ENCODE measurements at regions not wholly inside any gene's neighbourhood (a gene's known extent, or its start where the extent isn't known, plus 50 kb on each side); places are given as distances from the start of the nearest gene placed in this dataset.

DNA sequence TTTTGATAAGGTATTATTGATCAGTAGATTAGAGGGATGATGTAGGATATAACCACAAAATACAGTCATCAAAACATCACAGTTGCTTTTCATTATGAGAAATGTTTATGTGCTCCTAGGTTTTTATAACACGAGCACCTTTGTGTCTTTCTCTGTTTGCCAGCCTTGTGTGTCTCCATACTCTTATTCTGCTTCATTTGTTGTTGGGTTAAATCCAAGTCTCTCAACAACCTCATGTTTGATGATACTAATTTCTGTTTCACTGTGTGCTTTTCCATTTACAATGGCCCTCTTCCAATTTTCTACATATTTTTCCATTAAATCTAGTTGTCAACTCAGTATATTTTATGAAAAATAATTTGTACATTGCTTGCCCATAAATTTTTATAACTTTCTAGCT, 107.7 kb upstream of the POU2AF2 start:
- DNase-seq, result no peak

DNA sequence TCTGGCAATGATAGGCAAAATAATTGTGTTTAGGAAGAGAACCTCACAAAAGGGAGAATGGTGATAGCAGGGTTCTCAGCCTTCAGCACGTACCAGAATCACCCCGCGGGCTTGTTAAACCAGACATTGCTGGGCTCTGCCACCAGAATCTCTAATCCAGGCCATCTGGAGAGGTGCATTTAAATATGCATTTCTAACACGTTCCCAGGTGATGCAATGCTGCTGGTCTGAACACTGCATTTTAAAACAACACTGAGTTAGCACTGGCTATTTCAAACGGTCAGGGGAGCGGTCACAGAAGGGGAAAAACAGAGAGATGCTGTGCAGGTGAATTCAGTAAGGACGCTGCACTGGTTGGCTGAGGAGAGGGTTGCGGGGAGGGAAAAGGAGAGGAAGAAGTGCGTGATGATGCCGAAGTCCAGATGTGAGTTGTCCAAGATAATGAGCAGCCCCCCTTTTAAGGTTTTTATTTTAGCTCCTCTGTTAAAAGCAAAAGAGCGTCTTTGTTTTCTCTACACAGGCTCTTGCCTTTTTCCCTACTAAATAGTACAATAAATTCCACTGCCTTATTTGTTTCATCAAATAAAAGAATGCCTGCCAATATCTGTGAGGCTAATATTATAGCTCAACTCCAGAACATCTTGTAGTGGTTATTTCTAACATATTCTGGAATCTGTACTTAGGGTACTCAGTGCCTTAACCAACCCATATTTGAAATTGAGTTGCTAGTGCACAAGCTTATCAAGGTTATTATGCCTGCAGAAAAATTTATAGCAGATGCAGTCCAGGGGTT, 109.6 kb upstream of the POU2AF2 start:
- DNase-seq, result no peak

DNA sequence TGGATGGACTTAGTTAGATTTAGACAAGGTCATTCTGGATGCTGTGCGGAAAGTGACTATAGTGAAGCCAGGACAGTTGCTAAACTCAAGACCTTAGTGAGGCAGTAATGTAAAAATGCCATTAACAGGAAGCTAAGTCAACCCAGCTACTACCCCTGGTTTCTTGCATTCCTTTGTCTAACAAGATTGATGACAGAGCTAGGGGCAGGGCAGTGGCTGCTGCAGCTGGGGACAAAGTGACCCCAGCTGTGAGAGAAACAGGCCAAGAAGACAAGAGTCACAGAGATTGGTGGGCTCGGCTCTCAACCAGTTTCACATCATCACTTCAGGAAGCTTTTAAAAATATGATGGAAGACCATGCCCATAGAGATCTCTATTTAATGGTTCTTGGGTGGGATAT, 110.4 kb upstream of the POU2AF2 start:
- DNase-seq, result no peak

DNA sequence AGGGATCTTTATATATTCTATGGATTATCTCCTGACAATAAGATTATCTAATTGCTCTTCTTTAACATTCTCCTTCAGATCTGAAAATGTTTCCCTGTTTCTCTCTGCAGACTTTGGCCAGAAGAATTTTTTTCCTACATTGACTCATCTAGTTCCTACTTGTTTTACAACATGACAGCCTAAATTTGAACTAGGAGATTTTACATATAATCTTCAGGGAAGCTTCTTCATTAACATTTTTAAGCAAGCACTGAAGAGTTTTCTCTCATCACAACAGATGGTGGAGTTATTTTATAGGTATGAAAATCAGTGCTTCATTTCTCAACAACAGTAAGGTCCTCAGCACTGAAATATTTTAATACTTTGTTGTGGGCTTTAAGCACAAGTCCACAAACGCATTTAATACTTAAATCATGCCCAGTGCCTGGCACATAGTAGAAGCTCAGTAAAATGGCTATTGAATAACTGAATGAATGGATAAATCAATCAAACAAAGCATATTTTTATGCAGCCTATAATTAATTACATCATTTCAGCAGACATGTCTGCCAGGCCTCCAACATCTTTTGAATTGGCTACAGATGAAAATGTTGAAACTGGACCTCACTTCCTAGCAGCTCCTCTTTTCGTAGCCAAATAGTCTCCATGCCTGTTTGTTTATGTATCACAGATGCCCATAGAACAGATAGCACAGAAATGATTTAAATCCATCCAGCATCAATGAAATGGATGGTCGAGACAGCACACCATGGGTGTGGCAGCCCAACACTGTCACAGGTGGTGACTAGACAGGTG, 117.3 kb upstream of the POU2AF2 start:
- no peak for DNase-seq

DNA sequence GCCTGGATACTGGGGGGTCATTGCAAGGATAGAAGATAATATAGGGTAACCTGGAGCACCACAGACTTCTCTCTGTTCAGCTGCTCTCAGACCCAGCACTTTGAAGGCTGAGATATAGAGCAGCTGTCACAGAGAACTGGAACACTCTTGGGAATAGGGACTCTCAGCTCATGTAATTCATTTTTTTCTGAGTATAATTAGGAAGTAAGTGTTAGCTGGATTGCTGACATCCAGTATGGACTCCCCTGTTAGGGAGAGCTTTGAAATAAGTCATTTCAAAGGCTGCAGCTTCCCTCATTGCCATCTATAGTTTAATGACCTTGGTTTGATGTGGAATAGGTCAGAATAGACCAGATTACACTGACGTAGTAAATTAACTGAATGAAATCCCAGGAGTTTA, 120.8 kb upstream of the POU2AF2 start:
- no peak for DNase-seq

DNA sequence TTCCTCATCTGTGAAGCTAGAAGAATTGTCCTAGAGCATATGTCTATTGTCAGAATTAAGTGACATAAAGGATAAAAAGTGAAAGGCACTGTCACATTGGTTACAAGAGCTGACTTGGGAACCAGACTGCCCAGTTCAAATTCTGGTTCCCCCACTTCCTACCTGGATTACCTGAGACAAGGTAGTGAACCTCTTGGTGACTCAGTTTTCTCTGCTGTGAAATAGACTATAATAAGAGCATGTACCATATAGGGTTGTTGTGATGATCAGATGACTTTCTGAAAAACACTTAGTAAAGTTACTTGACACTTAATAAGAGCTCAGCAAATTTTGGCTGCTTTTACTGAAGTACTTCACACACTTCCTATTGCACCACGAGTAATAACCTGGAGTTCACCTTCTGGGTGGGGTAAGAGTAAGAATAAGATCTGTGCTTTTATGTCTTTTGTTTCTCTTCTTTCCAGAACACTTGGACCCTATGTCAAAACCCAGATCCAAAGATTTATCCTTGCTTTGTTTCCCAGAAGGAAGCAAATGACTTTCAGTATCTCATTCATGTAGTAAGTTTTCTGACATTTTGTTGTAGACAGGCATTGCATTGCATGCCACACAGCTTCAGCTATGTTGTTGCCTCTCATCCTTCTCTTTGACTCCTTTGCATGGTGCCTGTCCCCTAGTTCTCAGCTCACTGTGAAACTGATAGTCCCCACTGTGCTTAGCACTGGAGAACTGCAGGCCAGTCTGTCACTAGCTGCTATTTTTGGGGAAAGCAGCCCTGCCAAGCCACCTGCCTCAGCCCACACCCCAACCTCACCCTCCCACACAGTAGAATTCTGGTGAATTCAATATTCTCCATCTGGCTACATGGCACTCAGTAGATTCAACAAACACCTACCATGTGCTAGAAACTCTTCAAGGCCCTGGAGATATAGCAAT, 121.8 kb upstream of the POU2AF2 start:
- DNase-seq, result peak in 1 of 2 experiments; percentile 2

DNA sequence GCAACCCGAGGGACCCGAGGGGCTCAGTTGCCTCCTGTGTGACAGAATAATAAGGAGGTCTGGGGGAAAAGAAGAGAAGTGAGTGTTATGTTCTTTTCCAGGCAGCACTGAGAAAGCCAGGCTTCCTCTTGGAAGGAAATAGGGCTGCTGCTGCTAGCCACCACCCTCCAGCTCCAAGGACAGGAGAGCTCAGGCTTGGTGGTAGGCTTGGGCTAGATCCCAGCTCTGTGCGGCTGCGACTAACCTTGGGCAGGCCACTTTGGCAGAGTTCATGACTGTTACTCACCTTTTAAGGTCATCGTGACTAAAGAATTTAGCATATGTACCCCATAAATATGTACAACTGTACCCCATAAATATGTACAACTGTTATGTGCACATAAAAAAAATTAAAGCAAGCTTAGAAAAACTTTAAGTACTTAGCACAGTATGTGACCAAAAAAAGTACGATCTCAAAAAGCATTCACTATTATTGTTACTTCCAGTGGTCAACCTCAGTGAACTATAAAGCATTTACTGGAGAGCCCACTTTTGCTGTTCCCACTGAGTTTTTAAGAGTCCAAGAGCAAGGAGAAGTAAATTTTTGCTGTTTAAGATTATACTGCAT, 124.7 kb upstream of the POU2AF2 start:
- DNase-seq, result no peak

DNA sequence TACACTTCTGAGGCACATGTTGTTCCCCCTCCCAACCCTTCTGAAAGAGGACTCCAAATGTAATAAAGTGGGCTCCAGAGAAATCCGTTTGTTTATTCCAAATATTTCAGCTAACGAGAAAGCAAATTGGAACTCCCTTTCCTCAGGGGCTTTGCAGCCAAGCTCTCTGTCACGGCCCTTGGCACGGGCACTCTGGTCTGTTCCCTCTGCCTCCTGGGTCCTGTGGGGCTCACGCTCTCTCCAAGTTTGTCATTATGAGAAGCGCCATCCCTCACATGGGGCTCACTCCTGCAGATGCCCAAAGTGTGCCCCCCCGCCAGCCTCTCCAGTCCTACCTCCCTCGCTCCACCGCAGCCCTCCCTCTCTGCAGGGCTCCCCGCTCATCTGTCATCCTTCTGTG, 125.4 kb upstream of the POU2AF2 start:
- no peak for DNase-seq

DNA sequence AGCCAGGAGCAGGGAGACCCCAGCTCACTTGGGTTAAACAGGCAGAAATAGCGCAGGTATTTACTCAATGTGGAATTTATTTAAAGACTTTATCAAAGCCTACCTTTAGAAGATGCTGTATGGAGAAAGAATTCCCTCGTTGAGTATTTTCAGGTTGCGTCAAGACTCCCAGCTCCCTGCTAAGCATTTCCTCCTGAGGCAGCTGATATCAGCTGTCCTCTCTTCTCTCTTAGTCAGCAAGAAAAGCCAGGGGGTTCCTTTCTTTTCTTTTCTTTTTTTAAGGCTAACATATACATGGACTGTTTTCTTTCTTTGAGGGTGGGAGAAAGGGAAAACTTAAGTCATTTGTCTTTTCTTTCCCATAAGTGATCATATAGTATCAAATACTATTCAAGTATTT, 125.8 kb upstream of the POU2AF2 start:
- no peak for DNase-seq

DNA sequence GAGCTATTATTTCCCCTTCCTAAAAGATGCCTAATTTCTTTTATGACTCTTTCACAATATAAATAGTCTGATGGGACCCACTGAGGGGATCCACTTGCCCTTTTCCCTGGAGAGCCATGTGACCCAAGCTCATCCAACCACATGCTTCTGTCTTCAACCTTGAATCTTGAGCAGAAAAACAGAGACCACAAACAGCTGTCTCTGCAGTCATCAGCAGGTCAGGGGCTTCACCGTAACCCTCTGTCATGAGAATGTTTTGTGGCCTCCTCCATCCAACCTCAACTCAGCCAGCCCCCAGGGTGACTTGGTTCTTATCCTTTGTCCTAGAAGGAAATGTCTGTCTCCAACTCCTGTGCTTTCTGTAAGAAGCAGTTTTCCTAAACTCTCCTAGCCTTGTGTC, 129.6 kb upstream of the POU2AF2 start:
- no peak for DNase-seq

DNA sequence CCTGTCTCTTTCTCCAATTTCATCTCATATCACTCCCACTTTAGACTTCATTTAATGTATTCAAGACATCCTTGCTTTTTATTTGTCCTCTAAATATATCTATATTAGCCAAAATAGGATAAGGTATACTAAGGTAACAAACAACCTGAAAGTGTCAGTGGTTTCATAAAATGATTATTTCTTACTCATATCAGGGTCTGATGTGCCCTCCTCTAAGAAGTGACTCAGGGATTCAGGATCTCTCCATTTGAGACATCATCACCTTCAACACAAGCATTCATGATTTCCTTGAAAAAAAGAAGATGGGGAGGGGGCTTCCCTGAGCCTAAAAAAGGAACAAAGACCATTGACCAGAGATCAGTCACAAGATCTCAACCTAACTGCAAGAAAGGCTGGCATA, 131.4 kb upstream of the POU2AF2 start:
- no peak for DNase-seq

DNA sequence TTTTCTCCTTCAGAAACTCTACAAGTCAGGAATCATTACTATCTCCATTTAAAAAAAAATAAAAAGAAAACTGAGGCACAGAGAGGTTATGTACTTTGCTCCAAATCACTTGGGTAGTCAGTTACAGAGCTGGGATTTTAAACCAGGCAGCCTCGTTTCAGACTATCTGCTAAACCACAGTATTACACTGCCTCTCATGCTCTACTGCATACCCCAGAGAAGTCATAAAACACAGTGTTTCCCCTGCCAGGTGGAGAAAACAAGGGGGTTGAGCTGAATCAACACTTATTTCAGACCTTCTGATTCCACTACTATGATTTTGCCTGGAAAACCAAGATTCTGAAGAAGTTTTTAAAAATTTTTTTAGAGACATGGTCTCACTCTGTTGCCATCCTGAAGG, 132.9 kb upstream of the POU2AF2 start:
- DNase-seq, result no peak

DNA sequence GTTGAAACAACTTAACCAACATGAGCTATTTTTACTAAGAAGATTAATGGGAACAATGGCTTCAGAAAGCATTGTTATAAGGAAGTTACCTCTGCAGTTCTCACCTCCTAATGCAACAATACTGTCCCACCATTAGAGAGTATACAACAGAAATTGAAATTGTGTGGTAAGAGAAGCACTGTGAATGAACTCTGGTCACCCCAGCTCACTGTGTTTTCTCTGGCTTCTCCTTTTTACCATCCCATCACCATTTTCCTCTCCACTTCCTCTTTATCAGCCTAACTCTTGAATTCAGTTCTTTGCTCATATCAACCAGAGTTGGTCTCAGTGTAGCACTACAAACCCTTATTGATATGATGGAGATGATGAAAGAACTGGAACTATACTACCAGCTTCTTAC, 138.0 kb upstream of the POU2AF2 start:
- no peak for DNase-seq

DNA sequence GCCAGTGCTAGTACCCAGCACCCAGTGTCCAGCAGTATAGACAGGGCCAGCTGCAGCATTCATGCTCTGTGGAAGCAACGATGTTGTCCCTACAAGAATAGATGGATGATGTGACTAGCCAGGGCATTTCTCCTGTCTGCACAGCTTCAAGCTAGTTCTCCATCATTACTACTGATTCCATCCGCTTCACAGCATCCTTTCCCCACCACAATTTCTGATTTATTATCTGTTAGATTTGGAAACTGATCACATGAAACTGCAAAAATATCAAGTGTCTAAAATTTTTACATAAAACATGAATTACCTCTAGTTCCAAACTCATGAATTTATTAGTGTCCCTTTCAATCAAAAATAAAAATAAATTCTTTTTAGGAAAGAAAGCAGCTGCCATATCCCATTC, 138.9 kb upstream of the POU2AF2 start:
- DNase-seq, result no peak

DNA sequence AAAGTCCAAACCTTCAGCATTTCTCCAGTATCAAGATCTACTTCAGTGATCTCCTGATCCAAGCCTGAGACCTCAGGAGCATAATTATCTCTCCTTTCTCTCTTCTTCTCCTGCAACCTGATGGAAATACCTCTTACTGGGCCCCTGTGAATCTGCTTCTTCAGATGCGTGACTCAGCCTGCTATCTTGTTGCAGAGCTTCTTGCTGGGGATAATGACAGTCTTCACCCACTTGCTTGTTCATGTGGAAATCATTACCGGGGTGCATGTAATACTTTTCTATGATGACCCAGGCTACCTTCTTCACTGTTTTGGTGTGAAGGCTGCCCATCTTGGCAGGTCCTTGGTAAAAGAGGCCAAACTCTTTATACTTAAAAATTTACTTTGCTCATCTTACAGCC, 140.0 kb upstream of the POU2AF2 start:
- no peak for DNase-seq

DNA sequence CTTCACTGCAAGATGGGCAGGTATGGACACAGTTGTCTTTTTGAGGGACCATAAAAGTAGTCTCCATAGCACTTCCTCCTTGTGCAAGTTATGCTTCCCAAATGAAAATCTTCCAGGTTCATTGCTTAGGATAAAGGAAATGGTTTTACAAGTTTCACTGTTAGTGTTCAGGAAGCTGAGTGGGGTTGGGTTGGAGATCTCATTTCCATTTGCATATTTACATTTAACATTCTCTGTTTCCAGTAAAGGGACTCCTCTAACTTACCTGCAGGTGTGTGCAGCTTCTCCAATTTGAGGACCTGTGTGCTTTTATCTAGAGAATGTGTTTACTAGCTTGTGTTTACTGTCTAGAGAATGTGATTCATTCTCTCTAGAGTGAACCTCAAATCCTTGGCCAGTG, 141.3 kb upstream of the POU2AF2 start:
- no peak for DNase-seq

DNA sequence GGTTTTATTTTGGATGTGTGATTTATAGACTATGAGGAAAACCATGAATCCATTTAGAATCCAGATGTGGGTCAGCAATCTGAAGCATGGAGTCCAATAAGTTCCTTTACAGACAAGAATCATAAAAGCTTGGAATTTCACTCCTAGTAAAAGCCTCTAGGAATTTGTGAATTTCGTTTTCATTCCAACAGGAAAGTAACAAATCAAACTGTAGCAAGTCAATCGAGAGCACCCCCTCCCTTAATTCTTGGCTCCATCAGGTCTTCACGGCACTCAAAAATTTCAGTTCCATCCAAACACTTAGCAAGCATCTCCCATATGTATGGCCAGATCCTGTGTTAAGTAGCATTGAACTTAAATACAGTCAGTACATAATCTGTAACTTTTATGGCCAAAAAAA, 143.6 kb upstream of the POU2AF2 start:
- no peak for DNase-seq

DNA sequence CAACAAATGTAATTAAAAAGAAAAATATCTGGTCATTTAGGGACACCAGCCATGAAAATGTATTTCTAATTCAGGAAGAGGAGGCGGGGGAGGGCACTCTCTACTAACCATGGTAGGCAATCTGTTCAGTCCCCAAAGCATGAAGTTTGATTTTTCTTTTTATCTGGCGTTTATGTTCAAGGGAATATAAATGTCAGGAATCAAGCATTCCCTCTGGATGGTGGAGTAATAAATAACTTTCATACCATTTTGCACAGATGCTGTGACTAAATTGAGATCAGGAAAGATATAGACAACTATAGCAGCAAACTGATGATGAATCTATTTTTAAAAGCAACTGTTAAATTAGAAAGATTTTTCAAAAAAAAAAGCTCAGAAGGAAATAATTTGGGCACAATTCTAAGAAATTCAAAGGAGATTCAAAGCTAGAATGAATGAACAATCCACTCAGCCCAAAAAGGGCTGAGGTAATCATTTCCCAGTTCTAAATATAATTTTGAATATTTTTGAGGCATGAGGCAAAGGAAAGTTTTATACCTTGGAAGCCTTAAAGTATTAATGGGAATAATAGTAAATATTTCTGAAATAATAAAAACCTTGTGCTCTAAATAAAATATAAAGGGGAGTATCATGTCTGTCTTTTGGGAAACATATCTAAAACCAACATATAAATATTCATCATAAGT, 146.4 kb upstream of the POU2AF2 start:
- no peak for DNase-seq

DNA sequence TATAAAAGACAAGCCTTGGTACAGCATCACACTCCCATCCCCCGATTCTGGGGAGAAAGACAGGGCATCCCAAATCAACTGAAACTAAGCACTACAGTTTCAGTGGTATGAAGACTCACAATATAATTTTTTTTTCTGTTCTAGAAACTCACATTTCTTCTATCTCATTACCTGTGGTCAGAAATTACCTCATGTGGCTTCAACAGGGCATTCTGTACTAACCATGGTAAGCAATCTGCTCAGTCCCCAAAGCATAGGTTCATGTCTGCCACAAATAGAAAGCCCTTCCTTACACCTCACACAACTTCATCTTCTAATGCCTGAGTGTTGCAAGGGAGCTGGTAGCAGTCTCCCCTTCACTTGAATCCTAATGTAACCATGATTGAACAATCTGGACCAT, 147.4 kb upstream of the POU2AF2 start:
- no peak for DNase-seq

DNA sequence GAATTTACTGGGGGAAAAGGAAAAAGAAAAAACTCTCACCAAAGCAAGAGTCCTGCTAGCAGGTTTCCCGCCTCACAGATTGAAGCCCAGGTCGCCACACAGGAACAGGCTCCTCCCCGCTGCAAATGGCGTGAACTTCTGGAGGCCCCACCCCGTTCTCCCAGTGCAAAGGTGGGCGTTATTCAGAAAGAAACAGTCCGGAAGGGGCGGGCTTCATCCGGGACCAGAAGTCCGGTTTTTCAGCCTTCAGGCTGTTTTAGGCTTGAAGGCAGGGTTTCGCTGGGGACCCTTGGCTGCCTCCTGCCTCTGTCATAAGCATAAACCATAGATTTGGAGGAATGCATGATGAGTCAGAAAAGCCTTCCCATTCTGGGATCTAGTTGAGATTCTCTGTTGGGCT, 148.3 kb upstream of the POU2AF2 start:
- DNase-seq, result no peak

DNA sequence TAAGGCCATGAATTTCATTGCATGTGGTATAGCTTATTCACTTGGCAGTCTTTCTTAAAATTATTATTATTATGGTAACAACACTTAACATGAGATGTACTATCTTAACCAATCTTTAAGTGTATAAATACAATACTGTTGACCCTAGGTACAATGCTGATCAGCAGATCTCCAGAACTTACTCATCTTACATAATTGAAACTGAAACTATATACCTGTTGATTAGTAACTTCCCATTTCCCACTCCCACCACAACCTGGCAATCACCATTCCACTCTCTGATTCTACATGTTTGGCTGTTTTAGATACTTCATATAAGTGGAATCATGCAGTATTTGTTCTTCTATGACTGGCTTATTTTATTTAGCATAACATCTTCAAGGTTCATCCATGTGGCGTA, 150.2 kb upstream of the POU2AF2 start:
- DNase-seq, result no peak

DNA sequence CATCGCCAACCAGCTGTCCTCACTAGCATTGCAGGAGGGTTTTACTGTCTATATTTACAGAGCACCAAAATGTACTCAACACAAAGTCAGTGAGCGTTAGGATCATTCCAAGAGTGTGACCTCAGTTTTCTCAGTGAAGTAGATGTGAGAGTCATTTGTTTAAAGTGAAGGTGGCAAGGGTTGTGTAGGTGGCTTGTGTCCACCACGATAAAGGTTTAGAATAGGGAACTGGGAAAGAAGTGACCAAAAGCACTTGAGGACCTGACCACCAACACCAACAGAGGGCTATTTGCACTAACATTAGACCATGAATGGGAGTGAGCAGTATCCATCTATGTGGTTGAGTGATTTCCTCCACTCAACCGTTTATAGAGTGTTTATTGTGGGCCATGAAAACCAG, 152.5 kb upstream of the POU2AF2 start:
- no peak for DNase-seq

All from cerebellar nuclear complex (tissue), 1 donor.